ENCODE measurements at regions not wholly inside any gene's neighbourhood (a gene's known extent, or its start where the extent isn't known, plus 50 kb on each side); places are given as distances from the start of the nearest gene placed in this dataset.

DNA sequence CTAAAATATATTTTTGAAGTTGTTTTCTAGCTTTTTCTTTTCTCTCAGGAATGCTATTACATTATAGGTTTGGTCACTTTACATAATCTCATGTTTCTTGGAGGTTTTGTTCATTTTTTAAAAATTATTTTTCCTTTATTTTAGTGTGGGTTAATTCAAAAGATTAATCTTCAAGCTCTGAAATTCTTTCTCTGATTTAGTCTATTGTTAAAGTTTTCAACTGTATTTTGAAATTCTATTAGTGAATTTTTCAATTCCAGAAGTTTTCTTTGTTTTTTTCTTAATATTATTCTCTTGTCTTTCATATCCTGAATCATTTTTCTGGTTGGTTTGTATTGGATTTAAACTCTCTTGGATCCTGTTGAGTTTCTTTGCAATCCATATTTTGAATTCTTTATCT lies 80.4 kb downstream of the MSTN start:
- no peak for TF ChIP-seq CEBPB (IDR thresholded peaks at IDR 0.05; ENCODE audit: low read depth)
- TF ChIP-seq, protein P1, sequence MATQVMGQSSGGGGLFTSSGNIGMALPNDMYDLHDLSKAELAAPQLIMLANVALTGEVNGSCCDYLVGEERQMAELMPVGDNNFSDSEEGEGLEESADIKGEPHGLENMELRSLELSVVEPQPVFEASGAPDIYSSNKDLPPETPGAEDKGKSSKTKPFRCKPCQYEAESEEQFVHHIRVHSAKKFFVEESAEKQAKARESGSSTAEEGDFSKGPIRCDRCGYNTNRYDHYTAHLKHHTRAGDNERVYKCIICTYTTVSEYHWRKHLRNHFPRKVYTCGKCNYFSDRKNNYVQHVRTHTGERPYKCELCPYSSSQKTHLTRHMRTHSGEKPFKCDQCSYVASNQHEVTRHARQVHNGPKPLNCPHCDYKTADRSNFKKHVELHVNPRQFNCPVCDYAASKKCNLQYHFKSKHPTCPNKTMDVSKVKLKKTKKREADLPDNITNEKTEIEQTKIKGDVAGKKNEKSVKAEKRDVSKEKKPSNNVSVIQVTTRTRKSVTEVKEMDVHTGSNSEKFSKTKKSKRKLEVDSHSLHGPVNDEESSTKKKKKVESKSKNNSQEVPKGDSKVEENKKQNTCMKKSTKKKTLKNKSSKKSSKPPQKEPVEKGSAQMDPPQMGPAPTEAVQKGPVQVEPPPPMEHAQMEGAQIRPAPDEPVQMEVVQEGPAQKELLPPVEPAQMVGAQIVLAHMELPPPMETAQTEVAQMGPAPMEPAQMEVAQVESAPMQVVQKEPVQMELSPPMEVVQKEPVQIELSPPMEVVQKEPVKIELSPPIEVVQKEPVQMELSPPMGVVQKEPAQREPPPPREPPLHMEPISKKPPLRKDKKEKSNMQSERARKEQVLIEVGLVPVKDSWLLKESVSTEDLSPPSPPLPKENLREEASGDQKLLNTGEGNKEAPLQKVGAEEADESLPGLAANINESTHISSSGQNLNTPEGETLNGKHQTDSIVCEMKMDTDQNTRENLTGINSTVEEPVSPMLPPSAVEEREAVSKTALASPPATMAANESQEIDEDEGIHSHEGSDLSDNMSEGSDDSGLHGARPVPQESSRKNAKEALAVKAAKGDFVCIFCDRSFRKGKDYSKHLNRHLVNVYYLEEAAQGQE (IDR thresholded peaks at IDR 0.05; ENCODE audit: low read depth): no peak
- TF ChIP-seq, protein P2, sequence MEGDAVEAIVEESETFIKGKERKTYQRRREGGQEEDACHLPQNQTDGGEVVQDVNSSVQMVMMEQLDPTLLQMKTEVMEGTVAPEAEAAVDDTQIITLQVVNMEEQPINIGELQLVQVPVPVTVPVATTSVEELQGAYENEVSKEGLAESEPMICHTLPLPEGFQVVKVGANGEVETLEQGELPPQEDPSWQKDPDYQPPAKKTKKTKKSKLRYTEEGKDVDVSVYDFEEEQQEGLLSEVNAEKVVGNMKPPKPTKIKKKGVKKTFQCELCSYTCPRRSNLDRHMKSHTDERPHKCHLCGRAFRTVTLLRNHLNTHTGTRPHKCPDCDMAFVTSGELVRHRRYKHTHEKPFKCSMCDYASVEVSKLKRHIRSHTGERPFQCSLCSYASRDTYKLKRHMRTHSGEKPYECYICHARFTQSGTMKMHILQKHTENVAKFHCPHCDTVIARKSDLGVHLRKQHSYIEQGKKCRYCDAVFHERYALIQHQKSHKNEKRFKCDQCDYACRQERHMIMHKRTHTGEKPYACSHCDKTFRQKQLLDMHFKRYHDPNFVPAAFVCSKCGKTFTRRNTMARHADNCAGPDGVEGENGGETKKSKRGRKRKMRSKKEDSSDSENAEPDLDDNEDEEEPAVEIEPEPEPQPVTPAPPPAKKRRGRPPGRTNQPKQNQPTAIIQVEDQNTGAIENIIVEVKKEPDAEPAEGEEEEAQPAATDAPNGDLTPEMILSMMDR (IDR thresholded peaks at IDR 0.05 in 2 of 3, conservative IDR thresholded peaks at IDR 0.05 in 1 of 3; ENCODE audit: borderline replicate concordance in 1 of 3, insufficient read depth in 1 of 3, low read depth in 2 of 3, low read length in 2 of 3): no peak

All from HCT116 (cell line).